ENCODE measurements at regions not wholly inside any gene's neighbourhood (a gene's known extent, or its start where the extent isn't known, plus 50 kb on each side); places are given as distances from the start of the nearest gene placed in this dataset.

GRCh38 chr2:146444085-146444484 lies 1400.7 kb upstream of the ACVR2A start:
- H3K4me3 ChIP-seq = no peak overlapping the region
- H3K27ac ChIP-seq = no peak overlapping the region
- no peaks in the 10 kb centered on the region for H3K9me3 ChIP-seq
- DNase-seq = no peak
- intact Hi-C loops (cut with DNase I) = no loop called here
- TF ChIP-seq EP300 (IDR thresholded peaks at IDR 0.05) (no peak), POLR2A (IDR thresholded peaks at IDR 0.05) (no peak), POLR2AphosphoS5 (IDR thresholded peaks at IDR 0.05) (no peak), CTCF (IDR thresholded peaks at IDR 0.05) (no peak)
- H3K36me3 ChIP-seq = no peaks in the 10 kb centered on the region
- H3K27me3 ChIP-seq = no peaks in the 10 kb centered on the region
- H3K4me1 ChIP-seq = no peaks in the 10 kb centered on the region

- intact Hi-C loops (cut with DNase I) = no loop called here
- H3K4me3 ChIP-seq = no peak overlapping the region
- H3K4me1 ChIP-seq = no peaks in the 10 kb centered on the region
- H3K27ac ChIP-seq = no peak overlapping the region
- DNase-seq = no peak
- H3K27me3 ChIP-seq = no peaks in the 10 kb centered on the region
- no peak for TF ChIP-seq POLR2A (IDR thresholded peaks at IDR 0.05)
- no peak for TF ChIP-seq CTCF (IDR thresholded peaks at IDR 0.05)
- TF ChIP-seq EP300 (IDR thresholded peaks at IDR 0.05) = no peak
- TF ChIP-seq POLR2AphosphoS5 (IDR thresholded peaks at IDR 0.05) = no peak
- no peaks in the 10 kb centered on the region for H3K36me3 ChIP-seq
- no peaks in the 10 kb centered on the region for H3K9me3 ChIP-seq
Observed at GRCh38 chr2:146438246-146438645, 1406.6 kb upstream of the ACVR2A start.

- Histone ChIP-seq H3K9me3 (no peaks in the 10 kb centered on the region), H3K27ac (no peak overlapping the region), H3K27me3 (no peaks in the 10 kb centered on the region), H3K36me3 (no peaks in the 10 kb centered on the region), H3K4me1 (no peaks in the 10 kb centered on the region), H3K4me3 (no peak overlapping the region)
- DNase-seq = no peak
- 43 to 55% methylated on average over 2 of the region's 2 CpGs for WGBS, 2 donors
- intact Hi-C loops (cut with DNase I) = no loop called here
- TF ChIP-seq POLR2A (IDR thresholded peaks at IDR 0.05) = no peak
- TF ChIP-seq EP300 (IDR thresholded peaks at IDR 0.05) = no peak
- TF ChIP-seq POLR2AphosphoS5 (IDR thresholded peaks at IDR 0.05) = no peak
- no peak for TF ChIP-seq CTCF (IDR thresholded peaks at IDR 0.05)
Observed at GRCh38 chr2:146437712-146438111, 1407.1 kb upstream of the ACVR2A start.

- 95 to 96% methylated on average over 8 of the region's 8 CpGs for WGBS, 2 donors
- intact Hi-C loops (cut with DNase I) = no loop called here
Observed at GRCh38 chr2:146433116-146433875, 1411.5 kb upstream of the ACVR2A start.

GRCh38 chr2:146429366-146429765 lies 1415.5 kb upstream of the ACVR2A start:
- Histone ChIP-seq H3K27me3 (no peaks in the 10 kb centered on the region), H3K4me1 (no peaks in the 10 kb centered on the region), H3K36me3 (no peaks in the 10 kb centered on the region), H3K27ac (no peak overlapping the region), H3K9me3 (no peaks in the 10 kb centered on the region), H3K4me3 (no peak overlapping the region)
- intact Hi-C loops (cut with DNase I) = no loop called here
- no peak for TF ChIP-seq EP300 (IDR thresholded peaks at IDR 0.05)
- no peak for TF ChIP-seq CTCF (IDR thresholded peaks at IDR 0.05)
- no peak for TF ChIP-seq POLR2AphosphoS5 (IDR thresholded peaks at IDR 0.05)
- TF ChIP-seq POLR2A (IDR thresholded peaks at IDR 0.05) = no peak
- no peak for DNase-seq

More at GRCh38 chr2:146433116-146433875, 1411.5 kb upstream of the ACVR2A start:
- TF ChIP-seq EP300 (IDR thresholded peaks at IDR 0.05) = no peak
- Histone ChIP-seq H3K9me3 (no peaks in the 10 kb centered on the region), H3K4me3 (no peak overlapping the region), H3K4me1 (no peaks in the 10 kb centered on the region), H3K27me3 (no peaks in the 10 kb centered on the region), H3K36me3 (no peaks in the 10 kb centered on the region), H3K27ac (no peak overlapping the region)
- DNase-seq = no peak

All from sigmoid colon (tissue), 6 donors.